DLD1 (cell line): ENCODE measurements at regions not wholly inside any gene's neighbourhood (a gene's known extent, or its start where the extent isn't known, plus 50 kb on each side); places are given as distances from the start of the nearest gene placed in this dataset.
"Not testable (repeated sequence)": the region's sequence is repeated elsewhere in the genome, so short reads cannot be mapped to it uniquely, and the experiment has no call there.

Experiments
- in situ Hi-C: cut with HindIII; loops from 2 replicates; pipeline ENCODE4 v1.10.0; 2017; ENCODE audit warnings: low sequenced_read_pairs

GRCh38 chr11:121873766-121874165 lies 242.2 kb downstream of the BLID start:
- in situ Hi-C loops, result no loop called here

GRCh38 chr11:121872356-121872755 lies 243.7 kb downstream of the BLID start:
- in situ Hi-C loops, result no loop called here

GRCh38 chr11:121870206-121871045 lies 245.6 kb downstream of the BLID start:
- in situ Hi-C loops, result no loop called here

- in situ Hi-C loops, result no loop called here
Measured at GRCh38 chr11:121869478-121869877, 246.5 kb downstream of the BLID start.

- in situ Hi-C loops, result no loop called here
Measured at GRCh38 chr11:121866754-121867153, 249.3 kb downstream of the BLID start.

GRCh38 chr11:121864660-121865059 lies 251.4 kb downstream of the BLID start:
- in situ Hi-C loops, result no loop called here

- in situ Hi-C loops, result no loop called here
Measured at GRCh38 chr11:121863126-121863525, 252.9 kb downstream of the BLID start.

GRCh38 chr11:121855138-121855537 lies 260.9 kb downstream of the BLID start:
- in situ Hi-C loops, result not testable (repeated sequence)

GRCh38 chr11:121844016-121844415 lies 272.0 kb downstream of the BLID start:
- in situ Hi-C loops, result no loop called here

- in situ Hi-C loops, result no loop called here
Measured at GRCh38 chr11:121842192-121842585, 273.8 kb downstream of the BLID start.

- in situ Hi-C loops, result no loop called here
Measured at GRCh38 chr11:121841487-121842191, 274.4 kb downstream of the BLID start.

- in situ Hi-C loops, result no loop called here
Measured at GRCh38 chr11:121839781-121840180, 276.2 kb downstream of the BLID start.

- in situ Hi-C loops, result no loop called here
Measured at GRCh38 chr11:121838571-121838970, 277.4 kb downstream of the BLID start.

GRCh38 chr11:121833970-121834369 lies 282.0 kb downstream of the BLID start:
- in situ Hi-C loops, result no loop called here

GRCh38 chr11:121829159-121829643 lies 286.8 kb downstream of the BLID start:
- in situ Hi-C loops, result no loop called here

- in situ Hi-C loops, result no loop called here
Measured at GRCh38 chr11:121814962-121815361, 301.1 kb downstream of the BLID start.

GRCh38 chr11:121814296-121814695 lies 301.7 kb downstream of the BLID start:
- in situ Hi-C loops, result no loop called here

GRCh38 chr11:121810291-121810690 lies 305.7 kb downstream of the BLID start:
- in situ Hi-C loops, result no loop called here

- in situ Hi-C loops, result no loop called here
Measured at GRCh38 chr11:121808096-121808495, 307.9 kb downstream of the BLID start.

- in situ Hi-C loops, result no loop called here
Measured at GRCh38 chr11:121807051-121807450, 309.0 kb downstream of the BLID start.

GRCh38 chr11:121802542-121802941 lies 313.5 kb downstream of the BLID start:
- in situ Hi-C loops, result no loop called here

- in situ Hi-C loops, result no loop called here
Measured at GRCh38 chr11:121801781-121802180, 314.2 kb downstream of the BLID start.
